ENCODE measurements at regions not wholly inside any gene's neighbourhood (a gene's known extent, or its start where the extent isn't known, plus 50 kb on each side); places are given as distances from the start of the nearest gene placed in this dataset.
"Not testable (repeated sequence)": the region's sequence is repeated elsewhere in the genome, so short reads cannot be mapped to it uniquely, and the experiment has no call there.

DNA sequence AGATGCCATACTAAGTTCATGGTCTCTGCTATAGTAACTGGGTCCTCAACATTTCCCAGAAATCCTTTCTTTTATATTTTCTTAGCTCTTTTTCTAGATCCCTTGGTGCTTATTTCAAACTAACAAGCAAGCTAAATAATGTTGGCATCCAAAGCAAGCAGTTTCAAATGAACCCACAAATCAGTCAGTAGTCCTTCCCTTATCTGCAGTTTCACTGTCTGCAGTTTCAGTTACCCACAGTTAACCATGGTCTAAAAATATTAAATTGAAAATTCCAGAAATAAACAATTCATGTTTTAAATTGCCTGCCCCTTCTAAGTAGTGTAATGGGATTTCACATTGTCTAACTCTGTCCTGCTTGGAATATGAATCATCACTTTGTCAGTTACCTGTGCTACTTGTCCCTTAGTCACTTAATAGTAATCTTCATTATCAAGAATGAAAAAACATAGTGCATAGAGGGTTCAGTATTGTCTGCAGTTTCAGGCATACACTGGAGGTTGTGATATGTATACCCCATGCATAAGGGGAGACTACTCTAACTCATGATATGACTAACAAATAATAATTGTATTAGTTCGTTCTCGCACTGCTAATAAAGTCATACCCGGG is 633.7 kb downstream of the MECOM start:
- DNase-seq = no peak

- DNase-seq = no peak
These were observed 634.8 kb downstream of the MECOM start for GRCh38 chr3:169028716-169029115.

DNA sequence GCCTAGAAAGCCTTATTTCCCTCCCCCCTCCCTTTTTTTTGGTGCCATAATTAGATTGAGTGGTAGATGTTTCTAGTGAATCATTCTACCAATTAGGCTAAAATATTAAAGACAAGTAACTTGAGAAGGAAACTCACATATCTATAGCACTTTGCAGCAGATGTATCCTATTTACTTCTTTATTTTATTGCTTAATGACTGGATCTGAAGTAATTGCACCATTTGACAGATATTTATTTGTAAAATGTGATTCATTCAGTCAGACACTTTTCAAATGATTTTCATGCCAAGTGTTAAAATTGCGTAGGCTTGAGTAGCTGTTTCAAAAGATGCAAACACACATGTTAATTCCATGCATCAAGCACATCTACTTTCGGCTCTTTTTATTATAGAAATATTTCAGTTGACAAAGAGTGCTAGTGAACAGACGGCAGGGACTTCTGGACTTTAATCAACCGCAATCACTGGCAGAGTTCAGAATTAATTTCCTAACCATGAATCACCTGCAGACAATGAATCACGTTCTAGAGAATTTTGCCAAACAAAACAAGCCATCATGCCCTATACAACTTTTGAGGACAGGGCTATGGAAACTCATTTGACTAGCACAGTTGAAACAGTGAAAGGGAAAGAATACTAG is 636.8 kb downstream of the MECOM start:
- peak; percentile 53 to 84 for DNase-seq

DNA sequence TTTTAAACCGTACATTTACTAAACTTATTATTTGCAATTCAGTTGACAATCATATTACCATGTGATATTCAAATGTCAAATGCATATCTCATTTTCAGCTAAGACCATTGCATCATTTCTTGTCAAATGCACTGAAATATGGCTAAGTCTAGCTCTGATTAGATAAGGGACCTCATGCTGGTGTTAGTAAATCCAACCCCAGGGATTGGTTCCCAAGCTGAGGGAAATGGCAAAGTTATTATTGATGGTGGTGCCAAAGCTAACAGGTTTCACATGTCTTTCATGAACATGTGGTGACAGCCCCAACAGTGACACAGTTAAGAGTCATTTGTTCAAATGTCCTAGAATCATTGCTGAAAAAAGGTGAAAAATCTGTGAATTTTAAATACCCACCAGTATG is 641.1 kb downstream of the MECOM start:
- DNase-seq = no peak

DNA sequence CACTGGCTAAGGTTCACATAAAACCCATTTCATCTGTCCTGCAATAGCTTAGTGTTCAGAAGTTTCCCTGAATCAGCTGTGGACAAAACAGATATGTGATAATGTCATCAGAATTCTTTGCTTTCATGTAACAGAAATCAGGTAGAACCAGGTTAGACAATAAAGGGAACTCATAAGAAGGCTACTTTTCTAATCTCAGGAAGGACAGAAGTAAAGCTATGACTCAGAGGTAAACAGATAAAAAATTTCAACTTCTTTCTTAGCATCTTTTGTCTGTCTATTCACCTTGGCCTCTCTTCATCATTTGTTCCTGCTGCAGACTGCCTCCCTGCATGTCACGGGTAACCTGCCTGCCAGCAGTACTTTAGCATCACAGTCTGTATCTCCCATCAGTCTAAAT is 643.1 kb downstream of the MECOM start:
- DNase-seq = no peak

DNA sequence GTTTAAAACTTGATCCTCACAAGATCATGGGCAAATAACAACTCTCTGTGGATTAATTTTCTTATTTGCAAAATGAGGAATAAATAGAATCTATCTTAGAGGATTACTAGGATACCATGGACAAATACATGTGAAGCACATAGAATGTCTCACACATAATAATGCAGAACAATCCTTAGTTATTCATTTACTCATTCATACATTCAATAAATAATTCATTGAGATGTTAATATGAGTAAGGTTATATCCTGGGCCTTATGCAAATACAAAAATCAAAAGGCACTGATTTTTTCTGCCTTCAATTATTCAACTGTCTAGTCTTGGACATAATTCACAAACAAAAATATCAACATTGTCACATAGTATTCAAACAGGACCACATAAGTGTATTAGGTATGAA is 654.1 kb downstream of the MECOM start:
- no peak for DNase-seq

DNA sequence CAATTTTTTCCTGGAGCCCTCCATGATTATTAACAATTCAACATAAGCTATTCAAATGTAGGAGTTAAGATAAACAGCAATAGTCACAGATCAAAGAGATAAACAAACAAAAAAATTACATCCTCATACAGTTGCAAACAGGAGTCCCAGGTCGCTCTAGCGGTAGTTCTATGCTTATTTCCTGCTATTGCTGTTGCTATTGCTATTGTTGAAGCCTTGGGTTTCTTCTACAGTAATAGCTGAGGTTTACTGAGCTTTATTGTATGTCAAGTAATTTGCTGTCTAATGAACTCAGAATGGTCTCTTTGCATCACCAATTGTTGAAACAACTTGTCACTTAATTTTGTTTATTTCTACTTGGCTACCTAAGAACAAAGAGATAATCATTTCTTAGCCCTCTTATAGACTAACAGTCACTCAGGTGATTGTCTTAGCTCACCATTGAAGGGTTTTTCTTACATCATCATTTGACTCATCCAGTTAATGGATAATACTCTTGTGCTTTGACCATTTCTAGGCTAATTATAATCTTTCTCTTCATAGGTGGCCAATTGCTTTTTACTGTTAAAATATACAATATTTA is 654.6 kb downstream of the MECOM start:
- DNase-seq = no peak

GRCh38 chr3:169007145-169007544 is 656.4 kb downstream of the MECOM start:
- no peak for DNase-seq

GRCh38 chr3:169006398-169006797 is 657.1 kb downstream of the MECOM start:
- DNase-seq = not testable (repeated sequence)

GRCh38 chr3:169002689-169003088 is 660.8 kb downstream of the MECOM start:
- no peak for DNase-seq

DNA sequence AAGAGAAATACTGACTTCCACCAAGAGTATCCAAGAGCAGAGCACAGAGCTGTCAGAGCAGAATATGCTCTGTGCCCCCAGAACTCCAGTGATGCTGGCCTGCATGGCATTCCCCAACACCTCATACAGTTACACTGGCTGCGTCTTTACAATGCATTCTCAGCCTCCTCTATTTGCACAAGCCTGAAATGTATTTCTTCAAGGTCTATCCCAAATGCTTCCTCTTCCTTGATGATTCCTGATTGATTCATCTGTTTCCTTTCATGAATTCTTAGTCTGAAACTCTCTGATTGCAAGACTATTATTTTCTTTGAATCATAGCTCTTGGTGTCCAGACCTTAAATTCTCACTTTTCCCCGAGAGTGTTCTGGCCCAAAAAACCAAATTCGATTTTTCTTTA is 664.7 kb downstream of the MECOM start:
- no peak for DNase-seq

DNA sequence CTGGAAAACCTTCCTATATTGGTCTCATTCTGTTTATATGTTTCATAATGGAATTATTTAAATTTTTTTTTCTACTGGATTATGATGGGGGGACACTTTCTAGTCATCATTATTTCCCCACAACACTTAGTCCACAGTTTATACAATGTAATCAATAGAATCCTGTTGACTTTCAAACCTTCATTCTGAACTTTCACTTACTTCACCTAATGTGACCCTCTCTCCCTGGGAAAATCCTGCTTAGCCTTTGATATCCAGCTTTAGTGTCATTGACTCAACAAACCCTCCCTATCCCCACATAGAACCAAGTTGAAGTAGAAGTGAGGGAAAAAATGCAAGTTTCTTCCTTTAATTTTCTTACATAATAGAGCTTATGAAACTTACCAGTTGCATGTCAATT is 666.0 kb downstream of the MECOM start:
- DNase-seq = no peak

GRCh38 chr3:168996622-168997021 is 666.9 kb downstream of the MECOM start:
- no peak for DNase-seq

- DNase-seq = no peak
These were observed 668.4 kb downstream of the MECOM start for GRCh38 chr3:168995129-168995528.

- no peak for DNase-seq
These were observed 671.7 kb downstream of the MECOM start for GRCh38 chr3:168991803-168992202.

GRCh38 chr3:168990621-168991020 is 672.9 kb downstream of the MECOM start:
- DNase-seq = no peak

- peak in 1 of 2 experiments; percentile 16 for DNase-seq
These were observed 673.4 kb downstream of the MECOM start for GRCh38 chr3:168990134-168990533.

DNA sequence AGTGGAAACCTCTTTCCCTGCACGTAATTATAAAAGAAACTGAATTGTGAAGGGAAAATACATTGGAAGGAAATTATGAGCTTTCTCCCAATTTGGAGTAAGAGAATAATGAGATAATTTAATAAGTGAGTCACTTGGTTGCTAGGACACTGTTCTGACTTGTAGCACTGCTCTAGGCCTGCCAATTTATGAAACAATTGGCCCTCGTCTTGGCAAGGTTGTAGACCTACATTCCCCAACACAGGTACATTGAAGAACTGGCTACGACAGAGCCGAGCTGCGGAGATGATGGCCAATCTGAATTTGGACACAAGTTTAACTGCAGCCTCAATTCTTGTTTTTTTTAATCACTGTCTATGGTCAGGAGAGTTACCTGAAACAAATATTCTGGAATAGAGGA is 674.1 kb downstream of the MECOM start:
- DNase-seq = no peak

DNA sequence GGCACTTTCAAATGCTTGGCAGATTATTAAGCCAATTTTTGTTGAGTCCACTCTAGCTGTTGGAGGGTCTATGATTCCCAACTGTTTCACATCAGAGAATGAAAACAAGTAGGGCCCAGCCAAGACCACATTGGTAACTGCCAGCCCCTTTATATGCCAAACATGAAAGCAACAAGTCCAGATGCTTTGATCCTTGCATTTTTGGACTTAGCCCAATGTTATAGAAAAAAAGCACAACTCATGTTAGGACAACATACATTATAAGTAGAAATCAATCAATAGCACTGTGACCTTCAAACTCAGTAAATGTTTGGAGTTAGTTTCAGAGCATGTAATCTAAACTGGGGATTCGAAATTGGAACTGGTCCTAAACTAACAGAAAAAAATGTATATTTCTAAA is 674.7 kb downstream of the MECOM start:
- peak; percentile 38 to 73 for DNase-seq

DNA sequence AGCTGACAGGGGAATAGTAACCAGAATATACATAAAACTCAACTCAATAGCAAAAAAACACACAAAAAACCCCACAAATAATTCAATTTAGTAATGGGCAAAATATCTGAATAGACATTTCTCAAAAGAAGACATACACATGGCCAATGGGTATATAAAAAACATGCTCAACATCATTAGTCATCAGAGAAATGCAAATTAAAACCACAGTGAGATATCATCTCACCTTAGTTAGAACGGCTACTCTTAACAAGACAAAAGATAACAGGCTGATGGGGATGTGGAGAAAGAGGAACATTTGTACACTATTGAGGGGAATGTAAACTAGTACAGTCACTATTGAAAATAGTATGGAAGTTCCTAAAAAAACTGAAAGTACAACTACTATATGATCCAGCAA is 678.6 kb downstream of the MECOM start:
- no peak for DNase-seq

GRCh38 chr3:168983046-168983445 is 680.5 kb downstream of the MECOM start:
- DNase-seq = no peak

GRCh38 chr3:168981396-168981795 is 682.1 kb downstream of the MECOM start:
- DNase-seq = no peak

DNA sequence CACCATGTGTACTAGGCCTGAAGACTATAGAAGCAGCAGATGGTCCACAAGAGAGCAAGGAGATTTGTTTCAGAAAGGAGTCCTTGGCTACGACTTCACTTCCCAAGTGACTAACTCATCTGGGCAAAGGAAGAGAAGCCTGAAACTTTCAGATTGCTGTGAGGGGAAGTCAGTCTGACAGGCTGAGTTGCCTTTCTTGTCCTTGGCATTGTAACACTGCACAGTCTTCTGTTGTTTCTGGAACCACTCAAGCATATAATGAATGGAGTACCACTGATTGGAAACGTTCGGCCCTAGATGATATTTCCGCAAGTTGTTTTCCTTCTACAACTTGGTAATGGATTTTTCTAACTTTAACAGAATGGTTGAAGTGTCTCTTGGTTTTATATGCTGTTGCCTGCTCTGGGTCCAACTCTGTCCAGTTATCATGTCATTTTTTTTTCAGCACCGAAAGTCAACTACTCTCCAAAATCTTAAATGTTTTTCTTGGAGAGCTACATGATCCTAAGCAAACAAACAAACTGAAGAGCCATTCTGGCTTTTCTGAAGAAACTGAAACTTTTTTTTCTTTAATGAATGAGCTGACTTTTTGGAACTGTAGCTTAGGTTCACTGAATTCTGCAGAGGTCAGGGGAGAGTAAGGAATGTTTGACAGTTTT is 685.7 kb downstream of the MECOM start:
- DNase-seq = peak; percentile 48 to 75

GRCh38 chr3:168976969-168977368 is 686.5 kb downstream of the MECOM start:
- no peak for DNase-seq
